SU-DHL-6 (cell line): ENCODE measurements at regions not wholly inside any gene's neighbourhood (a gene's known extent, or its start where the extent isn't known, plus 50 kb on each side); places are given as distances from the start of the nearest gene placed in this dataset.

Experiments
- EZH2phosphoT487 ChIP-seq: fragments of 200-600 bp; sonication (generic), shearing (Covaris generic); conservative IDR thresholded peaks from 2 replicates; pipeline ENCODE4 v1.6.1; 2018; ENCODE audit warnings: mild to moderate bottlenecking, antibody characterized with exemption, low read length, moderate library complexity, mixed read lengths
- TF ChIP-seq, protein P1 (sequence below): fragments of 200-600 bp; sonication (generic); IDR thresholded peaks from one replicate; pipeline ENCODE4 v1.5.1; 2017; ENCODE audit warnings: antibody characterized with exemption, mild to moderate bottlenecking, low read length, moderate library complexity; ENCODE audit not compliant: insufficient read depth, poor library complexity, severe bottlenecking

GRCh38 chr14:83247924-83248639 is 1714.4 kb upstream of the SEL1L start:
- TF ChIP-seq, protein P1, sequence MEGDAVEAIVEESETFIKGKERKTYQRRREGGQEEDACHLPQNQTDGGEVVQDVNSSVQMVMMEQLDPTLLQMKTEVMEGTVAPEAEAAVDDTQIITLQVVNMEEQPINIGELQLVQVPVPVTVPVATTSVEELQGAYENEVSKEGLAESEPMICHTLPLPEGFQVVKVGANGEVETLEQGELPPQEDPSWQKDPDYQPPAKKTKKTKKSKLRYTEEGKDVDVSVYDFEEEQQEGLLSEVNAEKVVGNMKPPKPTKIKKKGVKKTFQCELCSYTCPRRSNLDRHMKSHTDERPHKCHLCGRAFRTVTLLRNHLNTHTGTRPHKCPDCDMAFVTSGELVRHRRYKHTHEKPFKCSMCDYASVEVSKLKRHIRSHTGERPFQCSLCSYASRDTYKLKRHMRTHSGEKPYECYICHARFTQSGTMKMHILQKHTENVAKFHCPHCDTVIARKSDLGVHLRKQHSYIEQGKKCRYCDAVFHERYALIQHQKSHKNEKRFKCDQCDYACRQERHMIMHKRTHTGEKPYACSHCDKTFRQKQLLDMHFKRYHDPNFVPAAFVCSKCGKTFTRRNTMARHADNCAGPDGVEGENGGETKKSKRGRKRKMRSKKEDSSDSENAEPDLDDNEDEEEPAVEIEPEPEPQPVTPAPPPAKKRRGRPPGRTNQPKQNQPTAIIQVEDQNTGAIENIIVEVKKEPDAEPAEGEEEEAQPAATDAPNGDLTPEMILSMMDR, result no peak
- no peak for TF ChIP-seq EZH2phosphoT487
